GM12878 (cell line): ENCODE measurements at regions not wholly inside any gene's neighbourhood (a gene's known extent, or its start where the extent isn't known, plus 50 kb on each side); places are given as distances from the start of the nearest gene placed in this dataset.

Experiments used
- ATAC-seq: fragments of 200-7000 bp; cut with Tn5 transposase; 3 replicates; pipeline ENCODE4 v1.9.1; 2020; ENCODE audit warnings: mild to moderate bottlenecking, moderate library complexity
- BruUV-seq: library from RNA; stranded (reverse); fragments of 400-500 nt; replicated peaks from 2 replicates; lab custom pipeline; 2021; lab: Mats Ljungman, UMichigan
- CTCF ChIA-PET: fragments of 300-600 bp; sonication (Branson Sonifier 250); formaldehyde crosslinking; extraction: SDS; loops from one replicate; lab custom pipeline; 2021; ENCODE audit warnings: inconsistent platforms; lab: Yijun Ruan, JAX
- POLR2A ChIA-PET: fragments of 350-600 bp; formaldehyde crosslinking; extraction: SDS; loops from one replicate; lab custom pipeline; 2021; ENCODE audit warnings: inconsistent platforms; lab: Charles Lee
- RAD21 ChIA-PET: fragments of 300-600 bp; sonication (Branson Sonifier 250); formaldehyde crosslinking; loops from one replicate; lab custom pipeline; 2023; ENCODE audit warnings: antibody characterized with exemption; ENCODE audit not compliant: unreplicated experiment; lab: Charles Lee
- SMC1A ChIA-PET: fragments of 300-600 bp; sonication (Branson Sonifier 250); formaldehyde crosslinking; loops from one replicate; lab custom pipeline; 2023; ENCODE audit not compliant: unreplicated experiment, uncharacterized antibody; lab: Charles Lee
- DNase-seq: peaks from one replicate; pipeline ENCODE4 v3.0.0-alpha.2; 2011; ENCODE audit warnings: low read depth, low spot score
- FAIRE-seq: peaks from 3 replicates; lab custom pipeline; 2011; peaks lifted over from hg19 to GRCh38; lab: Jason Lieb, UNC
- H2AFZ ChIP-seq: 2 replicates; pipeline ENCODE4 v1.6.0; 2011; ENCODE audit warnings: low read depth, low read length, control low read depth; ENCODE audit not compliant: control insufficient read depth
- H3K27ac ChIP-seq: 2 replicates; pipeline ENCODE4 v1.5.1; 2011; ENCODE audit warnings: control low read depth; ENCODE audit not compliant: control insufficient read depth, insufficient read depth
- H3K27me3 ChIP-seq, 2 experiments: replicated peaks in 1 of 2; 2 replicates each; pipeline versions ENCODE4 v1.6.0 to v1.6.1; 2011; ENCODE audit warnings: low read length in 1 of 2; ENCODE audit not compliant: control insufficient read depth in 2 of 2, insufficient read depth in 2 of 2
- H3K36me3 ChIP-seq, 2 experiments: 2 replicates each; pipeline ENCODE4 v1.5.1; 2011; ENCODE audit warnings: low read length in 1 of 2; ENCODE audit not compliant: control insufficient read depth in 2 of 2, insufficient read depth in 2 of 2
- H3K4me1 ChIP-seq: 2 replicates; pipeline ENCODE4 v1.6.1; 2011; ENCODE audit warnings: mild to moderate bottlenecking, low read length, moderate library complexity, mixed read lengths; ENCODE audit not compliant: control insufficient read depth, insufficient read depth
- H3K4me2 ChIP-seq: 2 replicates; pipeline ENCODE4 v1.6.0; 2011; ENCODE audit warnings: control low read depth; ENCODE audit not compliant: control insufficient read depth, insufficient read depth
- H3K4me3 ChIP-seq: fragments of 200-600 bp; sonication (generic); 2 replicates; pipeline ENCODE4 v1.5.1; 2016
- H3K79me2 ChIP-seq: 2 replicates; pipeline ENCODE4 v1.6.0; 2011; ENCODE audit warnings: low read length; ENCODE audit not compliant: control insufficient read depth, insufficient read depth
- H3K9ac ChIP-seq: 2 replicates; pipeline ENCODE4 v1.8.0; 2011; ENCODE audit warnings: low read length, control low read depth, mixed read lengths; ENCODE audit not compliant: control insufficient read depth, insufficient read depth
- H3K9me3 ChIP-seq: replicated peaks from 3 replicates; pipeline ENCODE4 v1.5.1; 2011; ENCODE audit warnings: mild to moderate bottlenecking, low read length; ENCODE audit not compliant: control insufficient read depth, insufficient read depth
- H4K20me1 ChIP-seq: 2 replicates; pipeline ENCODE4 v1.6.0; 2011; ENCODE audit not compliant: control insufficient read depth, insufficient read depth
- BHLHE40 ChIP-seq, 2 experiments: fragments of 450-650 bp in 1 of 2; IDR thresholded peaks; 2 replicates each; pipeline ENCODE4 v1.6.1; 2011 to 2017; ENCODE audit warnings: low read depth in 2 of 2, borderline replicate concordance in 1 of 2, improper control_type of control experiment in 1 of 2, low read length in 1 of 2, mild to moderate bottlenecking in 1 of 2
- EED ChIP-seq: sonication (generic); IDR thresholded peaks from 2 replicates; pipeline ENCODE4 v1.6.1; 2016; ENCODE audit warnings: antibody characterized with exemption, low read depth
- GATAD2B ChIP-seq: fragments of 450-650 bp; conservative IDR thresholded peaks from 2 replicates; pipeline ENCODE4 v1.6.1; 2017; ENCODE audit warnings: low read depth, mild to moderate bottlenecking, moderate library complexity
- HDAC6 ChIP-seq: fragments of 200-600 bp; sonication (generic); IDR thresholded peaks from one replicate; pipeline ENCODE4 v1.8.0; 2017; ENCODE audit warnings: antibody characterized with exemption; ENCODE audit not compliant: unreplicated experiment
- IKZF2 ChIP-seq, 2 experiments: fragments of 450-650 bp; IDR thresholded peaks; 2 replicates each; pipeline ENCODE4 v1.6.1; 2017; ENCODE audit warnings: mild to moderate bottlenecking in 2 of 2, moderate library complexity in 2 of 2
- IRF4 ChIP-seq: IDR thresholded peaks from 2 replicates; pipeline ENCODE4 v1.6.1; 2011; ENCODE audit warnings: low read depth, low read length
- MYC ChIP-seq: IDR thresholded peaks from 2 replicates; pipeline ENCODE4 v1.6.1; 2011; ENCODE audit warnings: mild to moderate bottlenecking, low read length, moderate library complexity, inconsistent platforms; ENCODE audit not compliant: insufficient read depth, insufficient replicate concordance, insufficient read length, severe bottlenecking
- NRF1 ChIP-seq: conservative IDR thresholded peaks from 2 replicates; pipeline ENCODE4 v1.6.1; 2011; ENCODE audit warnings: mild to moderate bottlenecking, low read depth, low read length, improper control_type of control experiment
- SMAD1 ChIP-seq: fragments of 450-650 bp; IDR thresholded peaks from 2 replicates; pipeline ENCODE4 v1.6.1; 2018; ENCODE audit warnings: mild to moderate bottlenecking, low read depth; ENCODE audit not compliant: partially characterized antibody
- ZNF24 ChIP-seq: fragments of 450-650 bp; IDR thresholded peaks from 2 replicates; pipeline ENCODE4 v1.6.1; 2017; ENCODE audit warnings: antibody characterized with exemption, mild to moderate bottlenecking
- WGBS: methylation state at CpG from one replicate; pipeline ENCODE4 v1.1.6; 2016; ENCODE audit warnings: low lambda C conversion rate; ENCODE audit not compliant: insufficient replicate concordance, insufficient coverage; ENCODE audit errors: missing lambda C conversion rate; 5-methylcytosine and 5-hydroxymethylcytosine counted together
- in situ Hi-C: fragments of 300-500 bp; cut with MboI; formaldehyde crosslinking; loops from 9 replicates; pipeline ENCODE4 v1.14.3; 2018; ENCODE audit warnings: mixed read lengths
- intact Hi-C: fragments of 100-400 bp; cut with micrococcal nuclease; formaldehyde crosslinking; loops from one replicate; pipeline ENCODE4 v1.14.2; 2022; ENCODE audit not compliant: unreplicated experiment
- TF ChIP-seq, protein P1 (sequence below): IDR thresholded peaks from 2 replicates; pipeline ENCODE4 v1.6.1; 2012; ENCODE audit warnings: low read length, inconsistent platforms
- TF ChIP-seq, protein P2 (sequence below): fragments of 450-650 bp; IDR thresholded peaks from 2 replicates; pipeline ENCODE4 v1.6.1; 2017; ENCODE audit warnings: mild to moderate bottlenecking, low read depth, inconsistent platforms; ENCODE audit not compliant: poor library complexity, severe bottlenecking
- TF ChIP-seq, protein P3 (sequence below): fragments of 450-650 bp; formaldehyde crosslinking; IDR thresholded peaks from 2 replicates; pipeline ENCODE4 v1.5.0; 2022; ENCODE audit warnings: mild to moderate bottlenecking, missing genetic modification characterization
- TF ChIP-seq, protein P4 (sequence below): fragments of 450-650 bp; IDR thresholded peaks from 2 replicates; pipeline ENCODE4 v1.6.1; 2016; ENCODE audit warnings: mild to moderate bottlenecking

DNA sequence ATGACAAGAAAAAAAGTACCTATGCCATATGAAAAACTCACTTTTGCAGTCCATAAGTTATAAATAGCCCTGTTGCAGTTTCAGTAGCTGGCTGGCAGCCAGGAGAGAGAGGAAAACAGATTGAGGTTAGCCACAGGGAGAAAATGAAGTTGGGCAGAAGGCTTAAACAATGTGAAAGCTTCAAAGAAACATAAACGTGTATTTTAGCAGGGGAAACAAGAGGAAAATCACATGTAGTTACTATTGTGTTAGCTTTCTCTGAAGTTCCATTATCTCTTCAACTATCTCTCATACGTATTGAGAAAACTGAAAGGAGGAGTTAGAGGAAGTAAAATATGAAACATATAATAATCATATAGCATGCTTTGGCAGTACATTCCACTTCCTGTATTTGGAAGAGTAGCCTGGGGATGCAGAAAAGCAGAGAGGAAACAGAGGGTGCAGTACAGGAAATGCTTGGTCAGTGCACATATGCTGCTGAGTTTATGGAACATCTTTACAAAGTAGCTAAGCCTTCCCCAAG is 1551.1 kb downstream of the EFNB2 start (continued):
- TF ChIP-seq NRF1 (no peak), HDAC6 (no peak), SMAD1 (peak; percentile 94), EED (peak; percentile 93), ZNF24 (peak; percentile 7; the same call in 1 of the 2 replicates), BHLHE40 (IDR thresholded peaks at IDR 0.05; ENCODE audit: borderline replicate concordance in 1 of 2, low read depth in 2 of 2, low read length in 1 of 2) (peak; percentile 21 to 23; a peak in 1 of 4 replicates), IKZF2 (IDR thresholded peaks at IDR 0.05) (peak; percentile 86 to 89), IRF4 (0 out of 2 replicates have a peak, but pooled peaks have one; percentile 10)
- TF ChIP-seq, protein P1, sequence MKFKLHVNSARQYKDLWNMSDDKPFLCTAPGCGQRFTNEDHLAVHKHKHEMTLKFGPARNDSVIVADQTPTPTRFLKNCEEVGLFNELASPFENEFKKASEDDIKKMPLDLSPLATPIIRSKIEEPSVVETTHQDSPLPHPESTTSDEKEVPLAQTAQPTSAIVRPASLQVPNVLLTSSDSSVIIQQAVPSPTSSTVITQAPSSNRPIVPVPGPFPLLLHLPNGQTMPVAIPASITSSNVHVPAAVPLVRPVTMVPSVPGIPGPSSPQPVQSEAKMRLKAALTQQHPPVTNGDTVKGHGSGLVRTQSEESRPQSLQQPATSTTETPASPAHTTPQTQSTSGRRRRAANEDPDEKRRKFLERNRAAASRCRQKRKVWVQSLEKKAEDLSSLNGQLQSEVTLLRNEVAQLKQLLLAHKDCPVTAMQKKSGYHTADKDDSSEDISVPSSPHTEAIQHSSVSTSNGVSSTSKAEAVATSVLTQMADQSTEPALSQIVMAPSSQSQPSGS, result peak; percentile 88
- TF ChIP-seq, all 136 proteins: peak for 36

DNA sequence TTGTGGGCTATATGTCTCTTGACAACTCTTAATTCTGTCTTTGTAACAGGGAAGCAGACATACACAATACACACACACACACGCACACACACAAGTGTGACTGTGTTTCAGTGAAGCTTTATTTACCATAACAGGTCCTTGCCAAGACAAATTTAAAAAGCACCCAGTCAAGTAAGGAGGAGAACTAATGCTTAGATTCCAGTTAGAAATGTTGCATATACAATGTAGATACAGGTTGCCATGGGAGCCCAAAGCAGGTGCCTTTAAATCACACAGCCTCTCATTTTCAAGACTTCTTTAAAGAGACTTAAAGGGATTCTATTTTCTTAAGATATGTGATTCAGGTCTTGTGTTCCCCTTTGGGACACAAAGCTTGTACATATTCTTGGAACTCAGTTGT is 1551.9 kb downstream of the EFNB2 start:
- Histone ChIP-seq H3K79me2 (no peaks in the 10 kb centered on the region), H3K9ac (no peak overlapping the region), H3K4me1 (peaks cover 24% of the 10 kb centered on the region), H3K4me2 (peak overlapping the region; percentile 74), H3K4me3 (no peak overlapping the region), H2AFZ (0 out of 2 replicates have a peak overlapping the region, but pooled peaks have one; percentile 25), H3K27me3 (no peaks in the 10 kb centered on the region), H3K27ac (peak overlapping the region; percentile 77), H3K36me3 (no peaks in the 10 kb centered on the region), H3K9me3 (no peaks in the 10 kb centered on the region; the same call in 1 of the 3 replicates), H4K20me1 (no peaks in the 10 kb centered on the region)
- intact Hi-C loops (loop anchor here (10.0 kb wide), 1 partner anchor 1799 kb away; no protein-coding TSS in a partner anchor), in situ Hi-C loops (loop anchor here (25.0 kb wide), 1 partner anchor 1554 kb away; the partner anchor contains the start of gene EFNB2)
- ChIA-PET RAD21 (no interaction called here), CTCF (no interaction called here), POLR2A (no interaction called here), SMC1A (interaction anchor here (1.2 kb wide), 1 partner anchor 10 kb away, joined by 3 read pairs; no protein-coding TSS in a partner anchor)
- WGBS, result 48% methylated on average over 1 of the region's 1 CpG
- no peak for DNase-seq
- peak; percentile 22 for ATAC-seq
- BruUV-seq, result no TSS peak
- no peak for FAIRE-seq
- TF ChIP-seq GATAD2B (no peak), MYC (no peak)
- TF ChIP-seq, protein P2, sequence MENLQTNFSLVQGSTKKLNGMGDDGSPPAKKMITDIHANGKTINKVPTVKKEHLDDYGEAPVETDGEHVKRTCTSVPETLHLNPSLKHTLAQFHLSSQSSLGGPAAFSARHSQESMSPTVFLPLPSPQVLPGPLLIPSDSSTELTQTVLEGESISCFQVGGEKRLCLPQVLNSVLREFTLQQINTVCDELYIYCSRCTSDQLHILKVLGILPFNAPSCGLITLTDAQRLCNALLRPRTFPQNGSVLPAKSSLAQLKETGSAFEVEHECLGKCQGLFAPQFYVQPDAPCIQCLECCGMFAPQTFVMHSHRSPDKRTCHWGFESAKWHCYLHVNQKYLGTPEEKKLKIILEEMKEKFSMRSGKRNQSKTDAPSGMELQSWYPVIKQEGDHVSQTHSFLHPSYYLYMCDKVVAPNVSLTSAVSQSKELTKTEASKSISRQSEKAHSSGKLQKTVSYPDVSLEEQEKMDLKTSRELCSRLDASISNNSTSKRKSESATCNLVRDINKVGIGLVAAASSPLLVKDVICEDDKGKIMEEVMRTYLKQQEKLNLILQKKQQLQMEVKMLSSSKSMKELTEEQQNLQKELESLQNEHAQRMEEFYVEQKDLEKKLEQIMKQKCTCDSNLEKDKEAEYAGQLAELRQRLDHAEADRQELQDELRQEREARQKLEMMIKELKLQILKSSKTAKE, result no peak
- TF ChIP-seq, protein P3, sequence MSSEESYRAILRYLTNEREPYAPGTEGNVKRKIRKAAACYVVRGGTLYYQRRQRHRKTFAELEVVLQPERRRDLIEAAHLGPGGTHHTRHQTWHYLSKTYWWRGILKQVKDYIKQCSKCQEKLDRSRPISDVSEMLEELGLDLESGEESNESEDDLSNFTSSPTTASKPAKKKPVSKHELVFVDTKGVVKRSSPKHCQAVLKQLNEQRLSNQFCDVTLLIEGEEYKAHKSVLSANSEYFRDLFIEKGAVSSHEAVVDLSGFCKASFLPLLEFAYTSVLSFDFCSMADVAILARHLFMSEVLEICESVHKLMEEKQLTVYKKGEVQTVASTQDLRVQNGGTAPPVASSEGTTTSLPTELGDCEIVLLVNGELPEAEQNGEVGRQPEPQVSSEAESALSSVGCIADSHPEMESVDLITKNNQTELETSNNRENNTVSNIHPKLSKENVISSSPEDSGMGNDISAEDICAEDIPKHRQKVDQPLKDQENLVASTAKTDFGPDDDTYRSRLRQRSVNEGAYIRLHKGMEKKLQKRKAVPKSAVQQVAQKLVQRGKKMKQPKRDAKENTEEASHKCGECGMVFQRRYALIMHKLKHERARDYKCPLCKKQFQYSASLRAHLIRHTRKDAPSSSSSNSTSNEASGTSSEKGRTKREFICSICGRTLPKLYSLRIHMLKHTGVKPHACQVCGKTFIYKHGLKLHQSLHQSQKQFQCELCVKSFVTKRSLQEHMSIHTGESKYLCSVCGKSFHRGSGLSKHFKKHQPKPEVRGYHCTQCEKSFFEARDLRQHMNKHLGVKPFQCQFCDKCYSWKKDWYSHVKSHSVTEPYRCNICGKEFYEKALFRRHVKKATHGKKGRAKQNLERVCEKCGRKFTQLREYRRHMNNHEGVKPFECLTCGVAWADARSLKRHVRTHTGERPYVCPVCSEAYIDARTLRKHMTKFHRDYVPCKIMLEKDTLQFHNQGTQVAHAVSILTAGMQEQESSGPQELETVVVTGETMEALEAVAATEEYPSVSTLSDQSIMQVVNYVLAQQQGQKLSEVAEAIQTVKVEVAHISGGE (CRISPR knock-in tag), result no peak
- TF ChIP-seq, protein P4, sequence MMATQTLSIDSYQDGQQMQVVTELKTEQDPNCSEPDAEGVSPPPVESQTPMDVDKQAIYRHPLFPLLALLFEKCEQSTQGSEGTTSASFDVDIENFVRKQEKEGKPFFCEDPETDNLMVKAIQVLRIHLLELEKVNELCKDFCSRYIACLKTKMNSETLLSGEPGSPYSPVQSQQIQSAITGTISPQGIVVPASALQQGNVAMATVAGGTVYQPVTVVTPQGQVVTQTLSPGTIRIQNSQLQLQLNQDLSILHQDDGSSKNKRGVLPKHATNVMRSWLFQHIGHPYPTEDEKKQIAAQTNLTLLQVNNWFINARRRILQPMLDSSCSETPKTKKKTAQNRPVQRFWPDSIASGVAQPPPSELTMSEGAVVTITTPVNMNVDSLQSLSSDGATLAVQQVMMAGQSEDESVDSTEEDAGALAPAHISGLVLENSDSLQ, result no peak
